Mesenteric fat pad (tissue), 1 donor: ENCODE measurements at regions not wholly inside any gene's neighbourhood (a gene's known extent, or its start where the extent isn't known, plus 50 kb on each side); places are given as distances from the start of the nearest gene placed in this dataset.
A peak's percentile ranks its signal among the peaks of the same experiment; 100 is the strongest.

Experiments used
- DNase-seq: peaks from one replicate; pipeline ENCODE4 v3.0.0-alpha.2; 2020; ENCODE audit warnings: low spot score
- donor health status: DM: yes; HTN: yes; CAD: no.

GRCh38 chrX:63884821-63885790 is 100.1 kb upstream of the ARHGEF9 start:
- DNase-seq: peak; percentile 60

DNA sequence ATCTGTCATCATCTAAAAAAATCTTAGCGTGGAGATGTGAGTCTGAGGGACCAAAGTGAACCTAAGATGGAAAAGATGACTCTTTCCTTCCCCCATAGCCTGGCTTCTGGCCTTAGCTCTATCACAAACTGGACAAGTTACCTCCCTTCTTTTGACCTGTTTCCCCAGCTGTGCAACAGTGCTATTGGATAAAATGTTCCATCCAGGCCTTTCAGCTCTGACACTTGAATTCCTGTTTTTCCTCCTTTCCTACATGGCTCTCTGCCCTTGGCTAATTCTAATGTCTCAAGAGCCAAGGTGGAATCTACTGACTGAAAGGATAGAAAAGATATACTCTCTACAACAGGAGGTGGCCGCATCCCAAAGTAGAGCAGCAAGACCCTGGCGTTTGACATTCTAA is 84.5 kb upstream of the ARHGEF9 start:
- no peak for DNase-seq

GRCh38 chrX:63855896-63856295 is 70.9 kb upstream of the ARHGEF9 start:
- DNase-seq: no peak

- DNase-seq: no peak
These were observed 50.3 kb upstream of the ARHGEF9 start for GRCh38 chrX:63835361-63835760.
